HG02973 (cell line): ENCODE measurements at regions not wholly inside any gene's neighbourhood (a gene's known extent, or its start where the extent isn't known, plus 50 kb on each side); places are given as distances from the start of the nearest gene placed in this dataset.

ENCODE experiments used
- ATAC-seq: cut with Tn5 transposase; IDR thresholded peaks from one replicate; pipeline ENCODE4 v1.9.1; 2021; ENCODE audit warnings: moderate library complexity; ENCODE audit not compliant: unreplicated experiment

DNA sequence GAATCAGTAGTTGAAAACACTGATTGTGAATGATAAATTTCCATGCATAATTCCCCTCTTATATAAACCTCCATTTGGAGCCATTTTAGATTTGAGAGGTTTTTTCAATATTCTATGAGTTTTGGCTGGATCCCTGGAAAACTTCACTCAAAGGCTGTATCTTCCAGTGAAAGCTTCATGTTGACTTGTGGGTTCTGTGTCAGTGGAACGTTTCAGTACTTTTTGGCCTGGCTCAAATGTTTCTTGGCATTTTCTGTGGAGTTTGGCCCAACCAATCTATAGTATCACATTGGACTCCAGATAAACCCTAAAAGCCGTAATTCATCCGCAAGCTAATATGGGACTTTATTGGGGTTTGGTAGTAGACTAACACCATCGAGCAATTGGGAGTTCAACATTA, 172.6 kb upstream of the PRPS1L1 start:
- ATAC-seq, result no peak

DNA sequence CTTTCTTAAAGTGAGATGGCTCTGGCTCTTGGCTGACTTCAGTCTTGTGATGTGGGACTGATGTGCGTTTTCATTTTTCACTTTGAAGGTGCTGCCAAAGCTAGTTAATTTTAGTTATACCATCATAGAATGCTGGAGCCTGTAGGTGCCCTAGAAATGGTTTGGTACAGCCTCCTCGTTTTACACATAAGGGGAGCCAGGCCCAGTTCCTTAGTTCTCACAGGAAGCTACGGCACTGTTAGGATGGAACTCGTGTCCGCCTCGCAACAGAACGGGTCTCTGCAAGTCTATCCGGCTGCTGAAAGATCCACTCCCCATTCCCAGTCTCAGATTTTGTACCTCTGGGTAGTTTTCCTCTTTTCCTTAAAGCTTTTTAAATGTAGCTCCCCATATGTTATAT, 173.2 kb upstream of the PRPS1L1 start:
- no peak for ATAC-seq

DNA sequence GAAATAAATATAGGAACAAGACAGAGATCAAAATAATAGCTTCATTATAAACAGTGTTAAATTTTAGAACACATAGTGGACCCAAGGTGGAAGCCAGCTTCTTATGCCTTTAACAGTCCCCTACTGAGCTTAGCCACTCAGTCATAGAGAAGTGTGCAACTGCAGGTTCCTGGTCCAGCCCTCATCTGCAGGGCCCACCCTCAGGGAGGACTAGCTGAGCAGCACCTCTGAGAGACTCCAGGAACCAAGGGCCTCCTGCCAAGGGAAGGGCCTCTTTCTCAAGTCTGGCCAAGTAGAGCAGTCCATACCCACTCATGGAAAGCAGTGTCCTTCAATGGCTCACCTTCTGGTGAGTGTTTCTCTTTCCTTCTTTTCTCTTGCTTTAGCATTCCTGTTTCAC, 173.7 kb upstream of the PRPS1L1 start:
- ATAC-seq, result no peak

DNA sequence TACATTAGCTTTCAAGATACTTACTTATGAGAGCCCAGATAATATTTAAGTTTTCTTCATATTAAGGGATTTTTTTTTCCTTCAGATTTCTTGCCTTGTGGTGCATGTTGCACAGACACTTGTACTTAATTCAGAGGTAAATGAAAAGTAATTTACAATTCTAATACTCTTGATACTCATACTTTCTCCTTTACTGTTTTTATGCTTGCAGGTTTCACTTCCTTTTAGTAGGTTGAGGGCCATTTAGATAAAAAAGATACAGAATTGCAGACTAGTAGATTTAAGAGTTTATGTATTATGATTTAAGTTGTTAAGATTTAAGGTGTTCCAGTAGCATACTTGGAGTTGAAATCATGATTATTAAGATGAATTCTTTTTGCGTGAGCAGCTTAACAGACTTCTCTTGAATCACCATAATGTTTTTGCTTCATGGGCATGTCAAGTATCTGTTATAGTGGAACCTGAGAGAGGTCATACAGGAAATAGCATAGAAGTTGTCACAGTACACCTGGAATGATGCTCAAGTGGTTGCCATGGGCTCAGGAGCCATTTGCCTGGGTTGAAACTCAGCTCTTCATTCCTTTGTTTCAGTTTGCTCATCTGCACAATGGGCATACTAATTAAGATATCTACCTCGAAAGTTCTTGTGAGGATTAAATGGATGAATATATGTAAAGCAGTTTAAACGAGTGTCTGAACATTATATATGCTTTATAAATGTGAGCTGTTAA, 174.8 kb upstream of the PRPS1L1 start:
- ATAC-seq, result no peak

DNA sequence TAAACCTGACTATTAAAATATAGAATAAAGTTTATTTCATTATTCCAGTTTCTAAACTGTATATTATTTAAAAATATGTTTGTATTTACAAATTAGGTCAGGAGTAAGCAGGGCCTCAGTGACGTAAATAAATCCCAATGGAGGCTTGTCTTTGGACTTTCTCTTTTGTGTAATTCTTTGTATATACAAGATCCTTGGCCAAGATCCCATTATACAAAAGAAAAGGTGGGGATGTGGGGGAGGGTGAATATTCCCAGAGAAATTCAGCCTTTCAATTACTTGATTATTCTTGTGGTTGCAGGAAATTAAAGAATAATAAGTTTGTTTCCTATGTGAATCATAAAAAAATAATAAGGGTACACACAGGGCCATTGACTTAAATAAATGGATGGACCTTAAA, 178.7 kb upstream of the PRPS1L1 start:
- no peak for ATAC-seq

DNA sequence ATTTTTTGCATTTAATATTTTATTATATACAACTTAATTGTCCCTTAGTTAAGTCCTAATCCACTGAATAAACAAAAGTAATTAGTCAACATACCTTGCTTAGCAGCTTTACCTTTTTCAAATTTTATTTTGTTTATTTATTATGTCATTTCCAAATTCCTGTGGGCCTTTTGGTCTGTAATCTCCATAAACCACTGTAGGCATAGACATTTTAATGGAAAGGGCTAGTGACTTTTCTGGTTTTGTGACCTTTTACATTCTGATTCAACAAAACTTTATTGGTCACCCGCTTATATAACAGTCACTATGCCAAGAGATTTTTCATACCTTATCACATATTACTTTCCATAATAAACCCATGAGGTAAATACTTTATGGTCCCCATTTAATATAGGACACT, 181.3 kb upstream of the PRPS1L1 start:
- no peak for ATAC-seq

DNA sequence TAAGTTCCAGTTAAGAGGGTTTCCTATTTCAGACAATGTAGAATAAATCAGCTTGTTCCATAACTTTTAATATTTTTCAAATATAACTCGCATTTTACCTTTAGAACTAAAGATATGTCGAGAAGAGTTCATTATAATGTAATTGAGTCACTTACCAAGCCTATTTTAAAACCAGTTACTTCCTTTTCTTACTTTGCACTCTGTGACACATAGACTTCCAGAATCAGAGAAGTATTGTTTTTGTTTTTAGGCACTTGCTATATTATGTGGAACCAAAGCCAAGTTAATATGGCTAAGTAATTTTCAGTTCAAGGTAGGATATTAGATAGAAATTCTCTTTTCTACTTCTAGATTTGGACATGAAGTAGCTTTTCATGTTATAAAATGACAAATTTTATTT, 182.7 kb upstream of the PRPS1L1 start:
- ATAC-seq, result no peak

DNA sequence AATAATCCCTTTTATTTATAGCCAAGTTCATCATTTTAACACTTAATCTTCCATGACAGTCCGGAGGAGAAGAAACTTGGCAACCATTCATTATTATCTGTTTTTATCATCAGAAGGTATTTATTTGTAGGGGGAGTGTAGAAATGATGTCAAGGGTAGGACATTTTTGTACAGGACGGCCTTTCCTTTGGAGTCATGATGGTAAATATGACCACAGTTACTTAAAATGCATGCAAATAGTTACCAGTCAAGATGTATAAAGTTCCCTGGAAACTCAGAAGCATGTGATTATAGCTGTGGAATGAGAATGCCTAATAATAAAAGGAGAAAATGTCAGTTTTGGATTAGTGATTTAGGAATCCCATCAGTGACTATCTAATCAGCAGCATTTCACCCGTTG, 183.1 kb upstream of the PRPS1L1 start:
- no peak for ATAC-seq

DNA sequence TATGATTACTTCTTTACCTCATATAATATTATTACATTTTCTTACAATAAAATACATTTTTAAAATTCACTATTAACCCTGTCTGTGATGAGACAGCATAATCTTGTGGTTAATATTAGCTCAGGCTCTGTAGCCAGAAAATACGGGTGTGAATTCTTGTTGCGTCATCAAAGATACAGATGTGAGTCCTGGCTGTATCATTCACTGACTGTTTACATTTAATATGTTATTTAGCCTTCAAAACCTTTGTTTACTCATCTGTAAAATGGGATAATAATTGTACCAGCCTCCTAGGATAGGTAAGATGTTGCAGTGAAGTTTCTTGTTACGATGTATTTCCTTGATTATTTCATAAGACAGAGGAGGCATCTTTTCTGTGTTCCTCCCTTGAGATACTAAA, 184.7 kb upstream of the PRPS1L1 start:
- ATAC-seq, result no peak

DNA sequence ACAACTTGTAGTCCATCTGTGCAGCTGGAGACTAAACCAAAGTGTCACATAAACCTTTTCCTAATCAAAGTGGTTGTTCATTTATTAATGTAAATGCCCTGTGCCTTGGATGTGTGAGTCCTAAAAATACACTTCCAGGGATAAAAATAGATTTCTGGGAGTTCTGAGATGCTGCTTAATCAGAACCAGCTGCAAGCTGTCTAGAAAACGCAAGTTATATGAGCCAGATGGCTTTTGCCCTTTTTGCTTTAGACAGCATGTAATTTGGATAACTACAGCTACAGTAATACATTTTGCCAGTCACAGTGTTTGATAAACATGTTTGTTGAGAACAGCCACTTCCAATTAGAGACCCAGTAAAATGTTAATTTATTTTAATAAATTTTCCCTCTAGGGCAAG, 185.1 kb upstream of the PRPS1L1 start:
- no peak for ATAC-seq

DNA sequence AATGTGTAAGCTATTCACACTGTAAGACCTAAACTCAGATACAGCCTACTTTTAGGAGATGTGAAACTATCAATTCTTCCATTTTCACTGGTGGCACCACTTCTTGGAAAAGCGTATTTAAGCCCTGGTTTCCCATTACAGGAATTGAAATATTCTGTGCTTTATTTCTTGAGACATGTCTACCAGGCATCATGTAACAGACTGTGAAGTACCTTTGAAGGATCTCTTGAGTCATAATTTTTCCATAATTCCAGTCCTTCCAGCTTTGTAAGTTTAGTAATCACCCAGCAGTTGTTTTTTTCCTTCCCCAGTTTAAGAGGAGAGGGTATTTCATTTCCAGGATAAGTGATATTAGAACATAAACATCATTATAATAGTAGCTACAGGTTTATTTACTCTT, 186.0 kb upstream of the PRPS1L1 start:
- no peak for ATAC-seq

DNA sequence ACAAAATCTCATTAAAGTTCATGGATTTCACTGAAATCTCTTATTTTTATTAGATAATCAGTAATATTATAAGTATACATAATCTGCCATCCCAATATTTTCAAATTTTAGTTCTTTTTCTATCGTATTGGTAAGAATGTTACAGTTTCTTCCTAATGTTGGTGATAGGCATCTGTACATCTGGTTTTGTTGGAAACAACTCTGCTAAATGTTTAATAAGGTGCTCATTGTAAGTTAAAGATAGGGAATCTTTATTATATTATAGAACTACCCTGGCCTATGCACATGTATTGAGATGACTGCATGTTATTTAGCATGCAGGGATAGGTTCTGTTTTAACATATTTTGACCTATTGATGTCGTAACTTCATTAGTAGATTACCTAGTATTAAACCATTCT, 188.6 kb upstream of the PRPS1L1 start:
- no peak for ATAC-seq

DNA sequence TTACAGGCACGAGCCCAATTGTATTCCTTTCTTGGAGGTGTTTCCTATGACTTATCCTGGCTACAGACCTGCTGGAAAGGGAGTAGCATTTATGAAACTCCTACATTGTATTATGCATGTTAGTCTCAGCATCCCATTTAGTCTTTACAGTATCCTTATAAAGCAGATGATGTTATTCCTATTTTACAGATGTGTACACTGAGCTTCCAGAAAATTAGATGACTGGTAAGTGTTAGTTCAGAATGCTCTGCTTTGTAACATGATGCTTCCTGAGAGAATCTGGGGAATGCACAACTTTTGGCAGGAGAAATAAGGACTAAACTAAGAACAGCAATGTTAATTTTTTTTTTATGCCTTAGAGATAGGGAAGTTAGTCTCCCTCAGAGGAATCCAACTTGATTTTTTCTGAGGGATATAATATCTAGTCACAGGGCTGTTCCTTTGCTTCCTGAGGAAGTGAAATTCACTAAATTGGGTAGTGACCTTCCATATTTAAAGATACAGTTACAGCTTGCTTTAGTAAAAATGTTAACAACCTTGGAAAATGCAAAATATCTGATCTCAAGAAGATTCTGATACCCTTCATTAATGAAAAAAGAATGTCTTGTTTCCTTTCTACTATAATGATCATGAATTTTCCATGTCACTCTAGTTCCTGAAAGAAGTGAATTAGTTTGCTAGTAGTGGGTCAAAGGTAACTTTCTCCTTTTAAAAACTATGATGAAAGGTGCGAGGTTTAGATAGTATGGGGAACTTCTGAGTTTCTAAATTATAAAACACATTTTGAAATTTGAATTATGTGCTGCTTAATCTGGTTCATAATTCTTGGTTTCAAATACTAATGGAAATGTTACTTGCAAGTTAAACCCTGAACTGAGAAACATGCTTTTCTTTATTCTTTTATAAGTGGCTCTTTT, 194.0 kb upstream of the PRPS1L1 start:
- ATAC-seq, result no peak

DNA sequence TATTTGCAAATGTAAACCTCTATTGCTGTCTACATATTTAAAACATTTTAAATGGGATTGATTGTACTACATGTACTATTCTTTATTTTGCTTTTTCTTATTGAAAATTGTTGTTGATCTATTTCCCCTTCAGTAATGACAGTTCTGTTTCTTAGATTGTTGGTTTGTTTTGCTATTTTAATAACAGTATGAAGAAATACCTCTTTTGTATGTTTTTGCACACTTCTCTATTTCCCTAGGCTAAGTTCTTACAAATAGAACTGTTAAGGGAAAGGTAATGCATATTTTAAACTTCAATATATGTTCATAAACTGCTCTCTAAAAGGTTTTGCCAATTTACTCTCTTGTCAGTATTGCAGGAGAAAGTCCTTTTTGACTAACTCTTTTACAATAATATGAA, 195.0 kb upstream of the PRPS1L1 start:
- ATAC-seq, result no peak

DNA sequence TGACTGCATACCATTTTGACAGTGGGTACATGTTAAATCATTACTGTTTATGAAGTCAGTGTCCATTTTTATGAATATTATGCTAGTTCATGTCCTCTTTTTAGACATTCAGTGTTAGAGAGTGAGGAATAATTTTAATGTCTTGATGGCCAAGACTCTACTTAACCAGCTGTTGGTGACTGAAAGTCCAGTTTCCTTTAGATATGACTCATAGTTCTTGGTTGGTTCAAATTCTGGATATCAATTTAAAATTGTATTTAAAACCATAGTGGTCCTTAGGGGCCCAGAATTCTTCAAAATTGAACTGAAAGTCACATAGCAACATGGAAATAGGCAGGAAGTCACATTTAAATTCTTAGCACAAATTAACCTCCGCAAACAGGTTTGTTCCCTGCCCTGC, 196.5 kb upstream of the PRPS1L1 start:
- ATAC-seq, result no peak

DNA sequence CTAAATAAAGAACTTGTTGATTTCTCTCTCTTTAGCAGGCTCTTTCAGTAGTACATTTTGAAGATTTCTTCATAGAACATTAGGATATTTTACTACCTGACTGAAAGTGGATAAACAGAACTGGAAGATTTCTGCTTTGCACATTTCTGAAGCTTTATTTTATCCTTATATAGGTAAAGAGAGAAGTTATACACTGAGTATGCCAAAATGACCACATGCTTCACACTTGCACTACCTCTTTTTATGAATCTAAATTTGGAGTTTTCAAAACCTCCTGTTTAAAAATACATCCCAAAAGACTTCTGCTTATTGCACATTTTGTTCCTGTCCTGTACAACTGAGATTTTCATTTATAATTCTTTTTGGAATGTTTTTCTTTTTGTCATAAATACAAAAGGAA, 197.4 kb upstream of the PRPS1L1 start:
- ATAC-seq, result no peak

DNA sequence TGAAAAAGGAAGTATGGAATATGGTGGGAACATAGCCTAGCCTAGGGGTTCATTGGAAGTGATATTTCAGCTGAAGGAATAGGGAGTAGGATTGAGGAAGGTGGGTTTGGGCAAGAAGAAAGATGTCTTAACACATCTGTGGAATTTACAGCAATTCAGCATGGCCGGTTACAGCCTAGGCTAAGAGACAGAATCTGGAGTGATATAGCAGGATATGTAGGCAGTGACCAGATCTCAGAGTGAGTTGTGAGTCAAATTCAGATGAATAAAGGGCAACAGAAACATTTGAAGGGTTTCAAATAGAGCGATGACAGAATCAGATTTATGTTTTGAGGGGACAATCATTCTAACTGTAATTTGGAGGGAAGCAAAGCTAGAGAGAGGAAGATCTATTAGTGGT, 199.0 kb upstream of the PRPS1L1 start:
- ATAC-seq, result no peak

DNA sequence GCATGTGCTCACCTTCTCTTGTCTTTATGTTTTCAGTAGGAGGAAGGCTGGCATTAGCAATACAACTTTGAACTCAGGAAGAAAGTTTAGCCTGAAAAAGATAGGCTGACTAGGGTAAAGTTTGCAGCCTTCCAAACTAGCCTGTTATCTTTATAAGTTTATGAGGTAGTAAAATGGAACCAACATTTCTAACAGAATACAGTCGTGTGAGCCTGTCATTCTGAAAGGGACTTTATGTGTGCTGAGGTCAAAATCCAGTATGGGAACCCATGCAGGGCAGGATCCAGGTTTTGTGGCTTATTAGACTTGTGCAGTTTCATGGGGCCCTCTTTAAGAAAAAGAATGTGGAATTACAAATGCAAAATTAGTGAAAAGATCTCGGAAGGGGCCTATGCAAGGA, 201.0 kb upstream of the PRPS1L1 start:
- no peak for ATAC-seq

DNA sequence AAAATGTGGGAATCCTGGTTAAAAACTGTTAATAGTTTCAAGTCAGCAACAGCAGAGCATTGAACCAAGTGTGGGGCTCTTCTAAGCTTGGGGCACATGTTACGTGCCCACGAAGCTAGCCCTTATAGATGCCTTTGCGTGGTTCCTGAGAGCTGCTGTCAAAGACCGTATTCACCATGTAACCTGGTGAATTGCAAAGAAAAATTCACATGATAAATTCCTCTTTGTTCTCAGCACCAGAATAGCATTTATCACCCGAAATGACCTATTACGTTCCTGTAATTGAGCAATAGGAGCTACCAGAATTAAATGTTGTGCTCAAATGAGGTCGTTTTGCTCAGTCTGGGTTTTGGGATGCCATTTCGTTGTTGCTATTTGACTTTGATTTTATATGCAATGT, 202.6 kb upstream of the PRPS1L1 start:
- ATAC-seq, result no peak

DNA sequence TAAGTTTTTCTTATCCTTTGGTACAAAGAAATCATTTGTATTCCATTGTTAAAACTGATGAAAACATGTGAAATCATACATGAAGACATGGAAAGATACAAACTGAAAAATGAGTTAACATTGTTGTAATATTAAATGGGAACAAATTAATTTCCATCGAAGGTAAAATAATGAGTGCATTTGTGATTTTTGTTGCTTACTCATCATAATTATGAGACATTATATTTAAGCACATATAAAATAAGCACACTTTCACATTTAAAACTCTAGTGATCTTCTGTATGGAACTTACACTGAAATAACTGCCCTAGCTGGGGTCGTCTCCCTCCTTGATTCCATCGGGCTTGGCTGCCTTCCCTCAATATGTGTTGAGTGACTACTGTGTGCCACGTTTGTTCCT, 204.2 kb upstream of the PRPS1L1 start:
- no peak for ATAC-seq

DNA sequence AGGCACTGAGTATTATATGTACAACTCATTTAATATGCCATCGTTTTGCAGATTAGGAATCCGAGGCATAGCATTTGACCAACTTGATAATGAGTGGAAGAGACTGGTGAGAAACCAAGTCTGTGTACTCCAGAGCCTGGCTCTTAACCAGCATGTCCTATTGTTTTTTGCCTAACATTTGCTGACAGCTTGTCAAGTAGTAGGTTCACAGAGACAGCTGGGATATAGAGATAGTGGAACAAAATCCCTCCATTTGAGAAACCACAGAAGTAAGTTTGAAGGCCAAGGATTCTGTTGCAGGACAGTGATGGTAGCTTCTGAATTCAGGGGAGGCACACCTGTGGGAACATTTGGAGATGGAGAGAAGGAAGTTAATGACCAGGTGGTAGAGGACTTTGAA, 206.9 kb upstream of the PRPS1L1 start:
- no peak for ATAC-seq

DNA sequence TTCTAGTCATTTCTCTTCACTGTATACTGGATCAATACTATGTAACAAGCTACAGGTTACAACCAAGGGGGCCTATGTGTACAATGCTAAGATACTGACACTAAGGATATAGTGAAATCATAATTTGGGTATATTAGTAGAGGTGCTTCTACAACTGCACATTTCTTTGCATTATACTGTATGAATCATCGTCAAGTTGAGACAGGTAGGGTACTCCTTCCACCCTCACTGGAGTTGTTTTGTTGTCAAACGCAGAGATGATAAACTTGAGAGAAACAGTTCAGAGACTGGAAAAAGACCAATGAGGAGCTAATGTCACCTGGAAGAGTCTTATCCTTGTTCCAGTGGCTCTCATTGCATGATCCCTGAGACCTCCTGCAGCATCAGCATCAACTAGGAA, 208.2 kb upstream of the PRPS1L1 start:
- no peak for ATAC-seq
